ENCODE measurements at regions not wholly inside any gene's neighbourhood (a gene's known extent, or its start where the extent isn't known, plus 50 kb on each side); places are given as distances from the start of the nearest gene placed in this dataset.

DNA sequence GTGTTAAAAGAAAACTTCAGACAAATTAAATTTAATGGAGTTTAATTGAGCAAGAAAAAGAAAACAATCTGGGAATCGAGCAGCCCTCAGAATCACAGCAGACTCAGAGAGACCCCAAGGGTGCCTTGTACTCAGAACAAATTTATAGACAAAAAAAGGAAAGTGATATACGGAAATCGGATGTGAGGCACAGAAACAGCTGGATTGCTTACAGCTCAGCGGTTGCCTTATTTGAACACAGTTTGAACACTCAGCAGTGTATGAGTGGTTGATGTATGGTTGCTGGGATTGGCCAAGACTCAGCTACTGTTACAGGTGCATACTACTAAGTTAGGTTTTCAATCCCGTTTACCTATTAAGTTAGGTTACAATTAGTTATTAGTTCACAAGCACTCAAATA is 103.8 kb upstream of the LYZL1 start:
- CTCF ChIA-PET, result interaction anchor here (1.5 to 2.6 kb wide), 2 partner anchors 8 to 27 kb away, joined by 5 to 7 read pairs; no protein-coding TSS in a partner anchor

GRCh38 chr10:29186221-29186620 is 102.6 kb upstream of the LYZL1 start:
- ChIA-PET POLR2A (no interaction called here), CTCF (interaction anchor here (1.5 to 2.6 kb wide), 2 partner anchors 10 to 28 kb away, joined by 5 to 7 read pairs; no protein-coding TSS in a partner anchor)
- no peak for TF ChIP-seq CTCF (IDR thresholded peaks at IDR 0.05; ENCODE audit: control extremely low read depth, extremely low read depth, low read depth, missing control alignments)
- DNase-seq (ENCODE audit: extremely low spot score), result no peak

More for the DNA sequence above, 103.8 kb upstream of the LYZL1 start:
- POLR2A ChIA-PET, result no interaction called here
- TF ChIP-seq CTCF (IDR thresholded peaks at IDR 0.05; ENCODE audit: control extremely low read depth, extremely low read depth, low read depth, missing control alignments), result no peak
- DNase-seq (ENCODE audit: extremely low spot score), result no peak

GRCh38 chr10:29189256-29189655 is 99.6 kb upstream of the LYZL1 start:
- POLR2A ChIA-PET, result no interaction called here
- TF ChIP-seq CTCF (IDR thresholded peaks at IDR 0.05; ENCODE audit: control extremely low read depth, extremely low read depth, low read depth, missing control alignments), result no peak
- no peak for DNase-seq (ENCODE audit: extremely low spot score)
- CTCF ChIA-PET, result no interaction called here

DNA sequence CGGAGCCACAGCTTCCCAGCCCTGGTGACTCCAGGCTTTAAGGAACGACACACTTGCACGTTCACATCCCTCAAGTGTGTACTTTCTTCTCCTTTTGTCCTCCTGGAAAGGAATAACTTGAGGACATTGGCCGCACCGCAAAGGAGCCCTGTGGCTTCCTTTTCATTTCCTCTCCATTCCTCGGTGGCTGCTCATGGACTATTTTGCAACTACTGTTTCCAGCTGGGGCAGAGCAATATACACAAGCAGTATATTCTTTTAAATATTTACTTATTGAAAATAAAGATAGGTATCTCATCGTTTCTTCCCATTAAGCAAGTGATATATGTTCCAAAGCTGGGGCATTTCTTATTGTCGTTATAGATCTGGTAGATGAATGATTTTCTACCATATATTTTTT is 97.2 kb upstream of the LYZL1 start:
- POLR2A ChIA-PET, result no interaction called here
- CTCF ChIA-PET, result interaction anchor here (0.8 kb wide), 1 partner anchor 15 kb away, joined by 3 read pairs; no protein-coding TSS in a partner anchor
- TF ChIP-seq CTCF (IDR thresholded peaks at IDR 0.05; ENCODE audit: control extremely low read depth, extremely low read depth, low read depth, missing control alignments), result no peak
- DNase-seq (ENCODE audit: extremely low spot score), result no peak

GRCh38 chr10:29199339-29199738 is 89.5 kb upstream of the LYZL1 start:
- ChIA-PET CTCF (interaction anchor here (1.7 kb wide), 1 partner anchor 8 kb away, joined by 4 read pairs; no protein-coding TSS in a partner anchor), POLR2A (no interaction called here)
- no peak for DNase-seq (ENCODE audit: extremely low spot score)
- no peak for TF ChIP-seq CTCF (IDR thresholded peaks at IDR 0.05; ENCODE audit: control extremely low read depth, extremely low read depth, low read depth, missing control alignments)

DNA sequence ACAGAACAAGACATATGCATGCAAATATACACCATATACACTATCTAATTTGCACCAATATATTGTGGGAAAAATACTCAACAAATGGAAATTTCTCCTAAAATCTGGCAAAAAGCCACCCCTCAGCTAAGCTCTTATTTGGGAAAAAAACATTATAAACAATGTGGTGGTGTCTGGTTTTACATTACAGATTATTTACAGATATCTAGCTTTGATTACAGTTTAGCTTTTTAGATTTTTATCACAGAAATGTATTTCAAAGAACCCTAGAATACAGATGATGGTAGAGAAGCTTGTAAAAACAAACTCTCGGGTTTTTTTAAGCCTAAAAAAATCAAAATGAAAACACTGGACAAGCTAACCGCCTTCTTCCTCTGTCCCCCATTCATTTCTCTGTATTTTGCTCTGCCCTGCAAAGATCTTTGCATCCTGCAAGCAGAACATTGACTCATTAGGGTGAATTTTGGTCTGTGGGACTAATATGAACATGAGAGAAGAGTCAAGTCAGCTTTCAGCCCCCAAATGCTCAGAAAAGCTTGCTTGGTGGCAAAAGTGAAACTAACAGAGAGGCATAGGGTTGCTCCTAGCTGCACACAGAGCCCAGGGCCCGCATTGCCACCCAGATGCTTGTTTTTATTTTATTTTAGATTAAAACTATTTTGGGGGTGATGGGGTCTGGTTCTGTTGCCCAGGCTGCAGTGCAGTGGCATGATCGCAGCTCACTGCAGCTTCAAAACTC is 88.8 kb upstream of the LYZL1 start:
- CTCF ChIA-PET, result interaction anchor here (1.4 to 1.7 kb wide), 2 partner anchors 9 to 12 kb away, joined by 3 to 4 read pairs; no protein-coding TSS in a partner anchor
- POLR2A ChIA-PET, result no interaction called here
- no peak for DNase-seq (ENCODE audit: extremely low spot score)
- TF ChIP-seq CTCF (IDR thresholded peaks at IDR 0.05; ENCODE audit: control extremely low read depth, extremely low read depth, low read depth, missing control alignments), result no peak

All from GM10248 (cell line).